SU-DHL-6 (cell line): ENCODE measurements at regions not wholly inside any gene's neighbourhood (a gene's known extent, or its start where the extent isn't known, plus 50 kb on each side); places are given as distances from the start of the nearest gene placed in this dataset.

ENCODE experiments used
- H2AFZ ChIP-seq: fragments of 200-600 bp; sonication (generic); 2 replicates; pipeline ENCODE4 v1.6.1; 2014; ENCODE audit warnings: low read depth, mild to moderate bottlenecking, moderate library complexity, mixed read lengths, antibody characterized with exemption, low read length; ENCODE audit not compliant: severe bottlenecking
- H3F3A ChIP-seq: fragments of 200-600 bp; shearing (Covaris generic); 2 replicates; pipeline ENCODE4 v1.6.0; 2016; ENCODE audit warnings: antibody characterized with exemption, mild to moderate bottlenecking; ENCODE audit not compliant: insufficient read depth
- H3K27ac ChIP-seq: fragments of 200-600 bp; sonication (generic); 2 replicates; pipeline ENCODE4 v1.5.1; 2016; ENCODE audit warnings: low read depth, mild to moderate bottlenecking, low read length, moderate library complexity, mixed read lengths
- H3K27me3 ChIP-seq: fragments of 200-600 bp; sonication (generic), shearing (Covaris generic); 2 replicates; pipeline ENCODE4 v1.6.0; 2014; ENCODE audit warnings: mild to moderate bottlenecking, low read length
- H3K36me3 ChIP-seq: fragments of 200-600 bp; sonication (generic); 2 replicates; pipeline ENCODE4 v1.6.1; 2014; ENCODE audit warnings: mild to moderate bottlenecking, low read length, mixed read lengths
- H3K4me2 ChIP-seq: fragments of 300-600, 200-600 bp; shearing (Covaris generic), sonication (generic); 2 replicates; pipeline ENCODE4 v1.6.0; 2014; ENCODE audit warnings: low read length, low read depth, mild to moderate bottlenecking; ENCODE audit not compliant: poor library complexity, severe bottlenecking
- H3K4me3 ChIP-seq: fragments of 200-600 bp; sonication (generic); 2 replicates; pipeline ENCODE4 v1.5.1; 2014; ENCODE audit warnings: antibody characterized with exemption, low read length, mild to moderate bottlenecking, mixed read lengths; ENCODE audit not compliant: insufficient read depth, poor library complexity, severe bottlenecking
- H3K79me2 ChIP-seq: fragments of 200-600 bp; sonication (generic); 2 replicates; pipeline ENCODE4 v1.6.1; 2014; ENCODE audit warnings: mild to moderate bottlenecking, low read length, moderate library complexity; ENCODE audit not compliant: insufficient read depth
- H3K9ac ChIP-seq: fragments of 200-600 bp; sonication (generic); 2 replicates; pipeline ENCODE4 v1.7.0; 2014; ENCODE audit warnings: mild to moderate bottlenecking, low read length
- H3K9me2 ChIP-seq: fragments of 200-600 bp; sonication (generic); replicated peaks from 2 replicates; pipeline ENCODE4 v1.6.1; 2014; ENCODE audit warnings: low read length; ENCODE audit not compliant: insufficient read depth
- H3K9me3 ChIP-seq: fragments of 200-600 bp; sonication (generic); 2 replicates; pipeline ENCODE4 v1.6.1; 2014; ENCODE audit warnings: low read length, mixed read lengths; ENCODE audit not compliant: insufficient read depth
- H4K20me1 ChIP-seq: fragments of 200-600 bp; sonication (generic); 2 replicates; pipeline ENCODE4 v1.6.1; 2014; ENCODE audit warnings: low read depth, mild to moderate bottlenecking, antibody characterized with exemption, low read length, moderate library complexity, mixed read lengths
- EZH2phosphoT487 ChIP-seq: fragments of 200-600 bp; sonication (generic), shearing (Covaris generic); conservative IDR thresholded peaks from 2 replicates; pipeline ENCODE4 v1.6.1; 2018; ENCODE audit warnings: mild to moderate bottlenecking, antibody characterized with exemption, low read length, moderate library complexity, mixed read lengths
- TF ChIP-seq, protein P1 (sequence below): fragments of 200-600 bp; sonication (generic); IDR thresholded peaks from one replicate; pipeline ENCODE4 v1.5.1; 2017; ENCODE audit warnings: antibody characterized with exemption, mild to moderate bottlenecking, low read length, moderate library complexity; ENCODE audit not compliant: insufficient read depth, poor library complexity, severe bottlenecking

DNA sequence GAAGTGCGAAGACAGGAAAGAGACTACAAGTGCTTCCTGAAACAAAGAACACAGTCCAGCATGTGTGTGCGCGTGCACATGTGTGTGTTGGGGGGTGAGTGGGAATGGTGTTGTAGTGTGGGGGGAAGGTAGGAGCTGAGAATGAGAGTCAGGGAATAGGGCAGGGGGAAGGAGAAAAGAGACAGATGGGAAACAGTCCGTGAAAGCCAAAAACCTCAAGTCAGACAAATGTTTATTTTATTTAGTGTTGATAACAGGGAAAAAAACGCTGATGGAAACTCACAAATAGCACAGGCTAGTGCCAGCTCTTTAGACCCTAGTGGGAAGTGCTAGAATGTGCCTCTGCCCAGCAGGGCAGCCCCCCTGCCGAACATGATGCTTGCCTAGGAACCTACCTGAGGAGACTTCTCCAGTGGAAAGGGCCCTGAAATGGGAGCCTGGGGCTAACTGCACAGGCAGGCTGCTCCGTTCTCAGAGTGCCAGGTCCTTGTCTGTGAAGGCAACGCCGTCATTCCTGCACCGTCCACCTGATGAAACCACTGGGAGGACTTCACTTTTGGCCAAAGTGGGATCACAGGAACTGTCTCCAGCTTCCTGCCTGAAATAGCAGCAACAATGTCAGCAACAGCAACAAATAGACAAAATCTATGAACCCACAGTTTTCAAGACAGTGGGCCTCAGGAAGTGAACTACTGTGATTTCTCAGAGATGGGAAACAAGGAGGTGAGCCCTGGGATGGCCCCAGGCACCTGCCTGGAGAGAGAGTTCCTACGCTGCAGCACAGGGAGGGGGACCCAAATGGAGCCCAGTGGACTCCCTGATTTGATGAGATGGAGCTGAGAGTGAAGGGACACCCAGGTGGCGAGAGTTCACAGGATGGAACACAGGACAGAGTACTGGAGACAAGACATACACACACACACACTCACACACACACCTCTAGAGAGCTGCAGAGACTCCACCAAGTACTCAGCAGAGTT is 379.7 kb downstream of the RPS24 start:
- Histone ChIP-seq H3K36me3 (no peaks in the 10 kb centered on the region), H3K27me3 (no peaks in the 10 kb centered on the region)
- TF ChIP-seq, protein P1, sequence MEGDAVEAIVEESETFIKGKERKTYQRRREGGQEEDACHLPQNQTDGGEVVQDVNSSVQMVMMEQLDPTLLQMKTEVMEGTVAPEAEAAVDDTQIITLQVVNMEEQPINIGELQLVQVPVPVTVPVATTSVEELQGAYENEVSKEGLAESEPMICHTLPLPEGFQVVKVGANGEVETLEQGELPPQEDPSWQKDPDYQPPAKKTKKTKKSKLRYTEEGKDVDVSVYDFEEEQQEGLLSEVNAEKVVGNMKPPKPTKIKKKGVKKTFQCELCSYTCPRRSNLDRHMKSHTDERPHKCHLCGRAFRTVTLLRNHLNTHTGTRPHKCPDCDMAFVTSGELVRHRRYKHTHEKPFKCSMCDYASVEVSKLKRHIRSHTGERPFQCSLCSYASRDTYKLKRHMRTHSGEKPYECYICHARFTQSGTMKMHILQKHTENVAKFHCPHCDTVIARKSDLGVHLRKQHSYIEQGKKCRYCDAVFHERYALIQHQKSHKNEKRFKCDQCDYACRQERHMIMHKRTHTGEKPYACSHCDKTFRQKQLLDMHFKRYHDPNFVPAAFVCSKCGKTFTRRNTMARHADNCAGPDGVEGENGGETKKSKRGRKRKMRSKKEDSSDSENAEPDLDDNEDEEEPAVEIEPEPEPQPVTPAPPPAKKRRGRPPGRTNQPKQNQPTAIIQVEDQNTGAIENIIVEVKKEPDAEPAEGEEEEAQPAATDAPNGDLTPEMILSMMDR = no peak
- TF ChIP-seq EZH2phosphoT487 = no peak

GRCh38 chr10:78414380-78414779 is 380.7 kb downstream of the RPS24 start:
- Histone ChIP-seq H3K9me3 (no peaks in the 10 kb centered on the region), H4K20me1 (no peaks in the 10 kb centered on the region), H3K27ac (no peak overlapping the region), H3K9ac (no peak overlapping the region), H3F3A (no peaks in the 10 kb centered on the region), H3K4me2 (no peak overlapping the region), H3K9me2 (no peaks in the 10 kb centered on the region), H3K36me3 (no peaks in the 10 kb centered on the region), H2AFZ (no peak overlapping the region), H3K4me3 (no peak overlapping the region), H3K79me2 (no peaks in the 10 kb centered on the region), H3K27me3 (no peaks in the 10 kb centered on the region)
- TF ChIP-seq, protein P1 = no peak
- TF ChIP-seq EZH2phosphoT487 = no peak

More for the DNA sequence above, 379.7 kb downstream of the RPS24 start:
- H3F3A ChIP-seq = no peaks in the 10 kb centered on the region
- no peak overlapping the region for H3K4me2 ChIP-seq
- no peaks in the 10 kb centered on the region for H4K20me1 ChIP-seq
- no peaks in the 10 kb centered on the region for H3K9me3 ChIP-seq
- no peaks in the 10 kb centered on the region for H3K9me2 ChIP-seq
- no peaks in the 10 kb centered on the region for H3K79me2 ChIP-seq
- H3K9ac ChIP-seq = no peak overlapping the region
- H3K27ac ChIP-seq = no peak overlapping the region
- no peak overlapping the region for H3K4me3 ChIP-seq
- H2AFZ ChIP-seq = no peak overlapping the region

GRCh38 chr10:78415111-78415510 is 381.4 kb downstream of the RPS24 start:
- H3F3A ChIP-seq = no peaks in the 10 kb centered on the region
- no peaks in the 10 kb centered on the region for H3K9me3 ChIP-seq
- no peak overlapping the region for H2AFZ ChIP-seq
- no peaks in the 10 kb centered on the region for H3K79me2 ChIP-seq
- no peaks in the 10 kb centered on the region for H3K27me3 ChIP-seq
- no peak overlapping the region for H3K9ac ChIP-seq
- H3K27ac ChIP-seq = no peak overlapping the region
- no peak overlapping the region for H3K4me3 ChIP-seq
- H4K20me1 ChIP-seq = no peaks in the 10 kb centered on the region
- no peaks in the 10 kb centered on the region for H3K36me3 ChIP-seq
- no peak overlapping the region for H3K4me2 ChIP-seq
- no peak for TF ChIP-seq EZH2phosphoT487
- TF ChIP-seq, protein P1 = no peak
- H3K9me2 ChIP-seq = no peaks in the 10 kb centered on the region
